HG02678 (cell line): ENCODE measurements at regions not wholly inside any gene's neighbourhood (a gene's known extent, or its start where the extent isn't known, plus 50 kb on each side); places are given as distances from the start of the nearest gene placed in this dataset.

Source experiments
- ATAC-seq: cut with Tn5 transposase; IDR thresholded peaks from one replicate; pipeline ENCODE4 v1.9.1; 2021; ENCODE audit warnings: mild to moderate bottlenecking, moderate library complexity; ENCODE audit not compliant: unreplicated experiment

GRCh38 chr3:88209356-88209755 lies 59.6 kb downstream of the C3orf38 start:
- ATAC-seq = no peak

- ATAC-seq = no peak
Measured at GRCh38 chr3:88211096-88211890, 61.5 kb downstream of the C3orf38 start.

- ATAC-seq = peak; percentile 70
Measured at GRCh38 chr3:88219138-88219792, 69.5 kb downstream of the C3orf38 start.

- no peak for ATAC-seq
Measured at GRCh38 chr3:88220126-88220525, 70.4 kb downstream of the C3orf38 start.

- no peak for ATAC-seq
Measured at GRCh38 chr3:88221726-88222125, 72.0 kb downstream of the C3orf38 start.

GRCh38 chr3:88222343-88222742 lies 72.6 kb downstream of the C3orf38 start:
- ATAC-seq = no peak

GRCh38 chr3:88225326-88226008 lies 75.7 kb downstream of the C3orf38 start:
- no peak for ATAC-seq

- ATAC-seq = no peak
Measured at GRCh38 chr3:88226910-88227309, 77.2 kb downstream of the C3orf38 start.

GRCh38 chr3:88230638-88231037 lies 80.9 kb downstream of the C3orf38 start:
- no peak for ATAC-seq

- ATAC-seq = no peak
Measured at GRCh38 chr3:88231207-88231606, 81.4 kb downstream of the C3orf38 start.

- no peak for ATAC-seq
Measured at GRCh38 chr3:88231632-88232031, 81.9 kb downstream of the C3orf38 start.

GRCh38 chr3:88235102-88235501 lies 85.3 kb downstream of the C3orf38 start:
- ATAC-seq = no peak

GRCh38 chr3:88239870-88240269 lies 90.1 kb downstream of the C3orf38 start:
- ATAC-seq = no peak

GRCh38 chr3:88248658-88249057 lies 98.9 kb downstream of the C3orf38 start:
- ATAC-seq = no peak

GRCh38 chr3:88259045-88259444 lies 109.3 kb downstream of the C3orf38 start:
- no peak for ATAC-seq

GRCh38 chr3:88262527-88262926 lies 112.8 kb downstream of the C3orf38 start:
- ATAC-seq = no peak

- ATAC-seq = no peak
Measured at GRCh38 chr3:88263417-88264100, 113.8 kb downstream of the C3orf38 start.

- no peak for ATAC-seq
Measured at GRCh38 chr3:88267441-88267840, 117.7 kb downstream of the C3orf38 start.

GRCh38 chr3:88267847-88268246 lies 118.1 kb downstream of the C3orf38 start:
- ATAC-seq = no peak

GRCh38 chr3:88280326-88280725 lies 130.6 kb downstream of the C3orf38 start:
- ATAC-seq = no peak

GRCh38 chr3:88282528-88283241 lies 132.9 kb downstream of the C3orf38 start:
- no peak for ATAC-seq
